ENCODE measurements at regions not wholly inside any gene's neighbourhood (a gene's known extent, or its start where the extent isn't known, plus 50 kb on each side); places are given as distances from the start of the nearest gene placed in this dataset.

- Histone ChIP-seq H3K36me3 (ENCODE audit: insufficient read depth, low read length) (no peaks in the 10 kb centered on the region), H3K4me3 (no peak overlapping the region), H3K27ac (no peak overlapping the region), H3K9ac (ENCODE audit: insufficient read length) (no peak overlapping the region), H3K9me3 (ENCODE audit: low read depth, low read length) (no peaks in the 10 kb centered on the region)
- TF ChIP-seq FOXP2 (optimal IDR thresholded peaks at IDR 0.05; ENCODE audit: control extremely low read depth, extremely low read length, insufficient read depth): no peak
- no peak for TF ChIP-seq POLR2AphosphoS5 (IDR thresholded peaks at IDR 0.05; ENCODE audit: borderline replicate concordance, low read depth, low read length)
- no peak for TF ChIP-seq EZH2 (IDR thresholded peaks at IDR 0.05)
- DNase-seq (ENCODE audit: low read depth, low spot score): no peak
Measured at GRCh38 chr4:28402751-28403150, 1542.1 kb downstream of the STIM2 start.

- H3K9me3 ChIP-seq (ENCODE audit: low read depth, low read length): no peaks in the 10 kb centered on the region
- H3K27ac ChIP-seq: no peak overlapping the region
- no peak overlapping the region for H3K4me3 ChIP-seq
- no peaks in the 10 kb centered on the region for H3K36me3 ChIP-seq (ENCODE audit: insufficient read depth, low read length)
- no peak for DNase-seq (ENCODE audit: low read depth, low spot score)
- no peak overlapping the region for H3K9ac ChIP-seq (ENCODE audit: insufficient read length)
- no peak for TF ChIP-seq POLR2AphosphoS5 (IDR thresholded peaks at IDR 0.05; ENCODE audit: borderline replicate concordance, low read depth, low read length)
- TF ChIP-seq FOXP2 (optimal IDR thresholded peaks at IDR 0.05; ENCODE audit: control extremely low read depth, extremely low read length, insufficient read depth): no peak
- no peak for TF ChIP-seq EZH2 (IDR thresholded peaks at IDR 0.05)
Measured at GRCh38 chr4:28421221-28421620, 1560.6 kb downstream of the STIM2 start.

- H3K4me3 ChIP-seq: no peak overlapping the region
- H3K9me3 ChIP-seq (ENCODE audit: low read depth, low read length): no peaks in the 10 kb centered on the region
- H3K9ac ChIP-seq (ENCODE audit: insufficient read length): no peak overlapping the region
- no peak for TF ChIP-seq EZH2 (IDR thresholded peaks at IDR 0.05)
- no peak for TF ChIP-seq FOXP2 (optimal IDR thresholded peaks at IDR 0.05; ENCODE audit: control extremely low read depth, extremely low read length, insufficient read depth)
- TF ChIP-seq POLR2AphosphoS5 (IDR thresholded peaks at IDR 0.05; ENCODE audit: borderline replicate concordance, low read depth, low read length): no peak
- no peaks in the 10 kb centered on the region for H3K36me3 ChIP-seq (ENCODE audit: insufficient read depth, low read length)
- H3K27ac ChIP-seq: no peak overlapping the region
- no peak for DNase-seq (ENCODE audit: low read depth, low spot score)
Measured at GRCh38 chr4:28426251-28426650, 1565.6 kb downstream of the STIM2 start.

DNA sequence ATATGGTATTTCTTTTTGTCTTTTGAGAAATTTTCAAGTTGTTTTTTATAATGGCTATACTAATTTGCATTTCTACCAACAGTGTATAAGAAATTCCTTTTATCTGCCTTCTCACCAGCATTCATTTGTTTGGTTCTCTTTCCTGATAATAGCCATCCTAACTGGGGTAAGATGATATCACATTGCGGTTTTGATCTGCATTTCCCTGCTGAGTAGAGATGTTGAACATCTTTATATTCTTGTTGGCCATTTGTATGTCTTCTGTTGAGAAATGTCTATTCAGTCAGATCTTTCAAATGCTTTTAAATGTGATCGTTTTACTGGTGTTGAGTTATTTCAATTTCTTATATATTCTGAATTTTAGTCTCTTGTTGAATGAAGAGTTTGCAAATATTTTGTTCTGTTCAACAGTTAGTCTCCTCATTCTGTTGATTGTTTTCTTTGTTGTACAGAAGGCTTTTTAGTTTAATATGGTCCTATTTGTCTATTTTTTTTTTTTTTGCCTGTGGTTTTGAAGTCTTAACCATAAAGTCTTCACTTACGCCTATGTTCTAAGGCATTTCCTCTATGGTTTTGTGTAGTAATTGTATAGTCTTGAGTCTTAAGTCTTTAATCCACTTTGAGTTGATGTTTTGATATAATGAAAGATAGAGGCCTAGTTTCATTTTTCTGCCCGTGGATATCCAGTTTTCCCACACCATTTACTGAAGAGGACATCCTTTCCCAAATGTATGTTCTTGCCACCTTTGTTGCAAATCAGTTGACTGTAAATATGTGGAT lies 1566.9 kb downstream of the STIM2 start:
- H3K9ac ChIP-seq (ENCODE audit: insufficient read length): no peak overlapping the region
- DNase-seq (ENCODE audit: low read depth, low spot score): no peak
- H3K36me3 ChIP-seq (ENCODE audit: insufficient read depth, low read length): no peaks in the 10 kb centered on the region
- no peak overlapping the region for H3K4me3 ChIP-seq
- H3K27ac ChIP-seq: no peak overlapping the region
- H3K9me3 ChIP-seq (ENCODE audit: low read depth, low read length): no peaks in the 10 kb centered on the region
- TF ChIP-seq FOXP2 (optimal IDR thresholded peaks at IDR 0.05; ENCODE audit: control extremely low read depth, extremely low read length, insufficient read depth) (no peak), EZH2 (IDR thresholded peaks at IDR 0.05) (no peak), POLR2AphosphoS5 (IDR thresholded peaks at IDR 0.05; ENCODE audit: borderline replicate concordance, low read depth, low read length) (no peak)

DNA sequence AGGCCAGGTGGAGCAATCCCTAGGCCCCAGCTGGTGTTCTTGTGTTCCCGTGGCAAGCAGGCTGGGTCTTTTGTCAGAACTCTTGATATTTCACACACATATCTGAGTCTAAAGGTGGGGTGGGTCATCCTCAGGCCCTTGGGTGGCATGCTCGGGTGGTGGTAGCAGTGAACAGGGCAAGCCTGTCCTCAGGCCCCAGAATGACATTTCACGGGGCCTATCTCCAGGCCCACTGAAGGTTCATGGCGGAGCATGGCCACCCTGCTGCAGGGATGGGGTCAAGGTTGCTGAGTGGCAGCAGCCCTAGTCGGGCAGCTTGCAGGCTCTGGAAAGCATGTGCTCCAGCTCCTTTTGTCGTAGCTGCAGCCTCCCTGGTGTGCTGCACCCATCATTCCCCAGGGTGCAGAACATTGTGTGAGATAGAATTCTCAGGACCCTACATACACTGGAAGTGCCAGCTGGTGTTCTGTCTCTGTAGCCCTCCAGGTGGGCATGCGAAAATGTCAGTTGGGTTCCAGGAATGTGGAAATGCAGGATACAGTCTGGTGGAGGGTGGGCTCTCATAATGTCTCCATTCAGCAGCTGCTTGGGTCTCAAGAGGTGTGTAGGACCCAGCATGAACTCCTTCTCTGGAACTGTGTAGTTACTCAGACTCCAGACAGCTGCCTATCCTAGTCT lies 1571.8 kb downstream of the STIM2 start:
- DNase-seq (ENCODE audit: low read depth, low spot score): no peak
- Histone ChIP-seq H3K9me3 (ENCODE audit: low read depth, low read length) (no peaks in the 10 kb centered on the region), H3K27ac (no peak overlapping the region), H3K4me3 (no peak overlapping the region), H3K9ac (ENCODE audit: insufficient read length) (no peak overlapping the region), H3K36me3 (ENCODE audit: insufficient read depth, low read length) (no peaks in the 10 kb centered on the region)
- TF ChIP-seq POLR2AphosphoS5 (IDR thresholded peaks at IDR 0.05; ENCODE audit: borderline replicate concordance, low read depth, low read length): no peak
- no peak for TF ChIP-seq EZH2 (IDR thresholded peaks at IDR 0.05)
- no peak for TF ChIP-seq FOXP2 (optimal IDR thresholded peaks at IDR 0.05; ENCODE audit: control extremely low read depth, extremely low read length, insufficient read depth)

- DNase-seq (ENCODE audit: low read depth, low spot score): no peak
- Histone ChIP-seq H3K36me3 (ENCODE audit: insufficient read depth, low read length) (no peaks in the 10 kb centered on the region), H3K9ac (ENCODE audit: insufficient read length) (no peak overlapping the region), H3K4me3 (no peak overlapping the region), H3K27ac (no peak overlapping the region), H3K9me3 (ENCODE audit: low read depth, low read length) (no peaks in the 10 kb centered on the region)
- TF ChIP-seq POLR2AphosphoS5 (IDR thresholded peaks at IDR 0.05; ENCODE audit: borderline replicate concordance, low read depth, low read length) (no peak), EZH2 (IDR thresholded peaks at IDR 0.05) (no peak), FOXP2 (optimal IDR thresholded peaks at IDR 0.05; ENCODE audit: control extremely low read depth, extremely low read length, insufficient read depth) (no peak)
Measured at GRCh38 chr4:28435314-28435713, 1574.7 kb downstream of the STIM2 start.

DNA sequence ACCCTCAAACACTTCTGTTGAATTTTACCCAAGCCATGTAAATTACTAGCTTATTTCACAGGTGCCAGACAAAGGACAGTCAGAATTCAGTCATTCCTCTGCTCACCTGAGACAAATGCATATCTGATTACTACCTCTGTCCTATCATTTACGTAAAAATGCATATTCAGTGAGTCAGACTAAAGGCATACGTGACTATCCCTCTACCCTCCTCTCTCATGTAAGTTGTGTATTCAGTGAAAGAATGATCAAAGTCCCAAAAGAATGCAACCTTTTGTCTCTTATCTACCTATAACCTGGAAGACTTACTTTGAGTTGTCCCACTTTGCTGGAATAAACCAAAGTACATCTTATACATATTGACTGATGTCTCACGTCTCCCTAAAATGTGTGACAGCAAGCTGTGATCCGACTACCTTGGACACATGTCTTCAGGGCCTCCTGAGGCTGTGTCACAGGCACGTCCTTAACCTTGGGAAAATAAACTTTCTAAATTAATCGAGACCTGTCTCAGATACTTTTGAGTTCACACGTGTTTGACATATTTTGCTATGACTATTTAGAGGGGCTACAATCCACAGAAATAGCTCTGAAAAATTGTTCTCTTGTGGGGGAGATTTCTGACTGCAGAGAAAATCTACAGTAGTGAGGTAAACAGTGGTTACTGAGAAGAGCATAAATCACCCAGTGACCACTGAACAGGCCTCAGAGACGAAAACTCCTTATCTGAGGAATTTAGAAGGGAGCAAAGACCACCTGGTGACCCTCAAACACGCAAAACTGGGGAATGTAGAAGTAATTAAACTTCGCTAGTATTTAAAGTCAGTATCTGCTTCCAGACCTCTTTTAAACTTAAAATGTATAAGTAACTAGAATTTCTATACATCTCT lies 1575.8 kb downstream of the STIM2 start:
- no peak overlapping the region for H3K9ac ChIP-seq (ENCODE audit: insufficient read length)
- no peaks in the 10 kb centered on the region for H3K36me3 ChIP-seq (ENCODE audit: insufficient read depth, low read length)
- H3K9me3 ChIP-seq (ENCODE audit: low read depth, low read length): no peaks in the 10 kb centered on the region
- no peak for TF ChIP-seq EZH2 (IDR thresholded peaks at IDR 0.05)
- no peak for TF ChIP-seq FOXP2 (optimal IDR thresholded peaks at IDR 0.05; ENCODE audit: control extremely low read depth, extremely low read length, insufficient read depth)
- TF ChIP-seq POLR2AphosphoS5 (IDR thresholded peaks at IDR 0.05; ENCODE audit: borderline replicate concordance, low read depth, low read length): no peak
- no peak overlapping the region for H3K27ac ChIP-seq
- no peak overlapping the region for H3K4me3 ChIP-seq
- DNase-seq (ENCODE audit: low read depth, low spot score): no peak

- Histone ChIP-seq H3K27ac (no peak overlapping the region), H3K9ac (ENCODE audit: insufficient read length) (no peak overlapping the region), H3K9me3 (ENCODE audit: low read depth, low read length) (no peaks in the 10 kb centered on the region), H3K4me3 (no peak overlapping the region), H3K36me3 (ENCODE audit: insufficient read depth, low read length) (no peaks in the 10 kb centered on the region)
- TF ChIP-seq EZH2 (IDR thresholded peaks at IDR 0.05) (no peak), POLR2AphosphoS5 (IDR thresholded peaks at IDR 0.05; ENCODE audit: borderline replicate concordance, low read depth, low read length) (no peak), FOXP2 (optimal IDR thresholded peaks at IDR 0.05; ENCODE audit: control extremely low read depth, extremely low read length, insufficient read depth) (no peak)
- no peak for DNase-seq (ENCODE audit: low read depth, low spot score)
Measured at GRCh38 chr4:28443371-28443770, 1582.7 kb downstream of the STIM2 start.
